Type B pancreatic cell (in vitro differentiated cells): ENCODE measurements at regions not wholly inside any gene's neighbourhood (a gene's known extent, or its start where the extent isn't known, plus 50 kb on each side); places are given as distances from the start of the nearest gene placed in this dataset.

Experiments
- DNase-seq: peaks from one replicate; pipeline ENCODE4 v3.0.0; 2021; ENCODE audit warnings: mixed read lengths; ENCODE audit not compliant: unreplicated experiment; ENCODE audit errors: extremely low spot score
- H3K27ac Mint-ChIP-seq: 2 replicates; pipeline ENCODE4 v1.8.0; 2021; ENCODE audit warnings: mild to moderate bottlenecking, mixed read lengths
- H3K27me3 Mint-ChIP-seq: 2 replicates; pipeline ENCODE4 v1.8.0; 2021; ENCODE audit warnings: mixed read lengths
- H3K36me3 Mint-ChIP-seq: 2 replicates; pipeline ENCODE4 v1.8.0; 2021; ENCODE audit warnings: mixed read lengths
- H3K4me1 Mint-ChIP-seq: one replicate; pipeline ENCODE4 v1.8.0; 2021; ENCODE audit warnings: mixed read lengths; ENCODE audit not compliant: unreplicated experiment
- H3K4me3 Mint-ChIP-seq: 2 replicates; pipeline ENCODE4 v1.8.0; 2021; ENCODE audit warnings: mild to moderate bottlenecking, mixed read lengths
- H3K9me3 Mint-ChIP-seq: 2 replicates; pipeline ENCODE4 v1.8.0; 2021; ENCODE audit warnings: mixed read lengths
- CTCF ChIP-seq: fragments of 200-600 bp; sonication (generic); conservative IDR thresholded peaks from 2 replicates; pipeline ENCODE4 v1.5.0; 2021; ENCODE audit warnings: antibody characterized with exemption, mild to moderate bottlenecking

GRCh38 chr2:180174580-180174979, 167.5 kb upstream of the CWC22 start:
- H3K36me3 Mint-ChIP-seq = peaks cover 5% of the 10 kb centered on the region
- no peaks in the 10 kb centered on the region for H3K4me1 Mint-ChIP-seq
- H3K4me3 Mint-ChIP-seq = no peak overlapping the region
- no peaks in the 10 kb centered on the region for H3K27me3 Mint-ChIP-seq
- H3K27ac Mint-ChIP-seq = no peak overlapping the region
- peaks cover 7% of the 10 kb centered on the region for H3K9me3 Mint-ChIP-seq
- DNase-seq = no peak
- no peak for TF ChIP-seq CTCF

- Mint-ChIP-seq H3K27me3 (no peaks in the 10 kb centered on the region), H3K9me3 (peaks cover 7% of the 10 kb centered on the region), H3K36me3 (peaks cover 5% of the 10 kb centered on the region)
These were observed 162.4 kb upstream of the CWC22 start for GRCh38 chr2:180169474-180169873.

GRCh38 chr2:180161415-180161814, 154.3 kb upstream of the CWC22 start:
- no peak for DNase-seq
- no peak overlapping the region for H3K4me3 Mint-ChIP-seq
- H3K27me3 Mint-ChIP-seq = no peaks in the 10 kb centered on the region
- H3K36me3 Mint-ChIP-seq = no peaks in the 10 kb centered on the region
- H3K9me3 Mint-ChIP-seq = no peaks in the 10 kb centered on the region
- no peak overlapping the region for H3K27ac Mint-ChIP-seq
- no peak for TF ChIP-seq CTCF
- H3K4me1 Mint-ChIP-seq = no peaks in the 10 kb centered on the region

More at GRCh38 chr2:180169474-180169873, 162.4 kb upstream of the CWC22 start:
- no peaks in the 10 kb centered on the region for H3K4me1 Mint-ChIP-seq
- TF ChIP-seq CTCF = no peak
- DNase-seq = no peak
- H3K4me3 Mint-ChIP-seq = no peak overlapping the region
- no peak overlapping the region for H3K27ac Mint-ChIP-seq

GRCh38 chr2:180159921-180160320, 152.8 kb upstream of the CWC22 start:
- TF ChIP-seq CTCF = no peak
- Mint-ChIP-seq H3K4me3 (no peak overlapping the region), H3K36me3 (no peaks in the 10 kb centered on the region), H3K4me1 (no peaks in the 10 kb centered on the region), H3K27ac (no peak overlapping the region), H3K27me3 (no peaks in the 10 kb centered on the region), H3K9me3 (no peaks in the 10 kb centered on the region)
- no peak for DNase-seq

GRCh38 chr2:180158961-180159360, 151.9 kb upstream of the CWC22 start:
- Mint-ChIP-seq H3K4me1 (no peaks in the 10 kb centered on the region), H3K4me3 (no peak overlapping the region), H3K36me3 (no peaks in the 10 kb centered on the region), H3K9me3 (no peaks in the 10 kb centered on the region), H3K27me3 (no peaks in the 10 kb centered on the region), H3K27ac (no peak overlapping the region)
- TF ChIP-seq CTCF = no peak
- no peak for DNase-seq

- Mint-ChIP-seq H3K27me3 (peaks cover 3% of the 10 kb centered on the region), H3K4me3 (no peak overlapping the region), H3K4me1 (no peaks in the 10 kb centered on the region), H3K9me3 (no peaks in the 10 kb centered on the region), H3K27ac (no peak overlapping the region), H3K36me3 (no peaks in the 10 kb centered on the region)
- TF ChIP-seq CTCF = no peak
- no peak for DNase-seq
These were observed 149.6 kb upstream of the CWC22 start for GRCh38 chr2:180156651-180157050.
